Mesendoderm (in vitro differentiated cells): ENCODE measurements at regions not wholly inside any gene's neighbourhood (a gene's known extent, or its start where the extent isn't known, plus 50 kb on each side); places are given as distances from the start of the nearest gene placed in this dataset.

Source experiments
- DNase-seq: peaks from one replicate; pipeline ENCODE4 v3.0.0; 2013
- H2AK5ac ChIP-seq: 2 replicates; pipeline ENCODE4 v1.6.1; 2013; ENCODE audit warnings: low read length, inconsistent platforms
- H2BK120ac ChIP-seq: 2 replicates; pipeline ENCODE4 v1.6.1; 2013; ENCODE audit warnings: low read depth, mild to moderate bottlenecking, low read length, moderate library complexity, mixed read lengths
- H2BK15ac ChIP-seq: replicated peaks from 2 replicates; pipeline ENCODE4 v1.6.1; 2013; ENCODE audit warnings: low read depth, mild to moderate bottlenecking, moderate library complexity
- H2BK5ac ChIP-seq: 2 replicates; pipeline ENCODE4 v1.6.1; 2013; ENCODE audit warnings: low read length, inconsistent platforms
- H3K18ac ChIP-seq: 2 replicates; pipeline ENCODE4 v1.6.1; 2013; ENCODE audit warnings: mild to moderate bottlenecking, low read length, mixed read lengths
- H3K23ac ChIP-seq: one replicate; pipeline ENCODE4 v1.6.1; 2013; ENCODE audit warnings: low read length
- H3K27ac ChIP-seq: 2 replicates; pipeline ENCODE4 v1.5.1; 2013; ENCODE audit warnings: low read depth, mild to moderate bottlenecking, inconsistent platforms, low read length, moderate library complexity
- H3K27me3 ChIP-seq: 2 replicates; pipeline ENCODE4 v1.6.1; 2013; ENCODE audit warnings: low read length, control low read depth, mild to moderate bottlenecking, inconsistent platforms; ENCODE audit not compliant: insufficient read depth, poor library complexity
- H3K36me3 ChIP-seq: 2 replicates; pipeline ENCODE4 v1.6.1; 2013; ENCODE audit warnings: low read length, inconsistent platforms; ENCODE audit not compliant: control insufficient read depth, insufficient read depth
- H3K4ac ChIP-seq: one replicate; pipeline ENCODE4 v1.6.1; 2013; ENCODE audit warnings: low read depth, mild to moderate bottlenecking, low read length, moderate library complexity
- H3K4me1 ChIP-seq: 2 replicates; pipeline ENCODE4 v1.6.1; 2013; ENCODE audit warnings: low read depth, low read length, inconsistent platforms; ENCODE audit not compliant: control insufficient read depth
- H3K4me2 ChIP-seq: 2 replicates; pipeline ENCODE4 v1.6.1; 2013; ENCODE audit warnings: low read length
- H3K4me3 ChIP-seq: 2 replicates; pipeline ENCODE4 v1.5.1; 2013; ENCODE audit warnings: mild to moderate bottlenecking, low read length
- H3K56ac ChIP-seq: one replicate; pipeline ENCODE4 v1.6.1; 2013; ENCODE audit warnings: low read length
- H3K79me1 ChIP-seq: 2 replicates; pipeline ENCODE4 v1.6.1; 2013; ENCODE audit warnings: low read length, inconsistent platforms
- H3K79me2 ChIP-seq: 2 replicates; pipeline ENCODE4 v1.6.1; 2013; ENCODE audit warnings: mild to moderate bottlenecking, low read length; ENCODE audit not compliant: control insufficient read depth, insufficient read depth
- H3K9ac ChIP-seq: 2 replicates; pipeline ENCODE4 v1.6.1; 2013; ENCODE audit warnings: low read length, inconsistent platforms
- H4K5ac ChIP-seq: one replicate; pipeline ENCODE4 v1.6.1; 2013; ENCODE audit warnings: low read length
- H4K8ac ChIP-seq: one replicate; pipeline ENCODE4 v1.6.1; 2013; ENCODE audit warnings: low read depth, mild to moderate bottlenecking, control low read depth, low read length, moderate library complexity
- WGBS: extraction: QIAGEN DNeasy Blood & Tissue Kit; methylation state at CpG from one replicate; pipeline ENCODE4 v1.1.7; 2013; ENCODE audit warnings: low lambda C conversion rate, missing lambda C conversion rate; ENCODE audit not compliant: insufficient coverage; ENCODE audit errors: extremely low coverage; 5-methylcytosine and 5-hydroxymethylcytosine counted together

- Histone ChIP-seq H3K27me3 (no peaks in the 10 kb centered on the region), H2BK5ac (no peak overlapping the region), H3K18ac (no peak overlapping the region), H3K4me1 (no peaks in the 10 kb centered on the region), H3K27ac (no peak overlapping the region), H4K8ac (no peak overlapping the region), H3K4ac (no peak overlapping the region), H2AK5ac (no peak overlapping the region), H3K23ac (no peak overlapping the region), H3K9ac (no peak overlapping the region), H4K5ac (no peak overlapping the region), H3K56ac (no peak overlapping the region), H3K36me3 (no peaks in the 10 kb centered on the region), H3K4me2 (no peak overlapping the region), H3K79me2 (no peaks in the 10 kb centered on the region), H2BK120ac (no peak overlapping the region), H3K79me1 (no peaks in the 10 kb centered on the region), H3K4me3 (no peak overlapping the region), H2BK15ac (no peak overlapping the region)
- no peak for DNase-seq
- WGBS: no CpG with 5 or more reads among the region's 7 CpGs
These were observed 143.4 kb upstream of the VCX3A start for GRCh38 chrX:6678313-6678712.

- Histone ChIP-seq H3K79me1 (no peaks in the 10 kb centered on the region), H3K4me2 (no peak overlapping the region), H2AK5ac (no peak overlapping the region), H3K4me1 (no peaks in the 10 kb centered on the region), H2BK15ac (no peak overlapping the region), H3K27me3 (no peaks in the 10 kb centered on the region), H3K18ac (no peak overlapping the region), H3K79me2 (no peaks in the 10 kb centered on the region), H3K4ac (no peak overlapping the region), H3K23ac (no peak overlapping the region), H2BK120ac (no peak overlapping the region), H3K4me3 (no peak overlapping the region), H2BK5ac (no peak overlapping the region), H3K56ac (no peak overlapping the region), H3K27ac (no peak overlapping the region), H4K8ac (no peak overlapping the region), H3K9ac (no peak overlapping the region), H4K5ac (no peak overlapping the region), H3K36me3 (no peaks in the 10 kb centered on the region)
- WGBS: no CpG with 5 or more reads among the region's 4 CpGs
- DNase-seq: no peak
These were observed 139.8 kb upstream of the VCX3A start for GRCh38 chrX:6674734-6675133.

- H4K5ac ChIP-seq: no peak overlapping the region
- no peak overlapping the region for H2BK120ac ChIP-seq
- H3K79me1 ChIP-seq: no peaks in the 10 kb centered on the region
- no peak overlapping the region for H3K4me3 ChIP-seq
- H3K4me2 ChIP-seq: no peak overlapping the region
- no peaks in the 10 kb centered on the region for H3K79me2 ChIP-seq
- no peak overlapping the region for H2BK15ac ChIP-seq
- no peak overlapping the region for H2AK5ac ChIP-seq
- no peak overlapping the region for H3K18ac ChIP-seq
- H3K36me3 ChIP-seq: no peaks in the 10 kb centered on the region
- no peak overlapping the region for H2BK5ac ChIP-seq
- H3K27me3 ChIP-seq: no peaks in the 10 kb centered on the region
- no peak for DNase-seq
- WGBS: no CpG with 5 or more reads among the region's 5 CpGs
- no peak overlapping the region for H3K27ac ChIP-seq
- no peak overlapping the region for H4K8ac ChIP-seq
- no peak overlapping the region for H3K4ac ChIP-seq
- no peaks in the 10 kb centered on the region for H3K4me1 ChIP-seq
- H3K9ac ChIP-seq: no peak overlapping the region
- H3K56ac ChIP-seq: no peak overlapping the region
- no peak overlapping the region for H3K23ac ChIP-seq
These were observed 132.3 kb upstream of the VCX3A start for GRCh38 chrX:6667048-6667768.

GRCh38 chrX:6666624-6667023 is 131.7 kb upstream of the VCX3A start:
- DNase-seq: no peak
- H3K4me3 ChIP-seq: no peak overlapping the region
- no peak overlapping the region for H4K8ac ChIP-seq
- H3K79me1 ChIP-seq: no peaks in the 10 kb centered on the region
- H3K56ac ChIP-seq: no peak overlapping the region
- H3K79me2 ChIP-seq: no peaks in the 10 kb centered on the region
- no peak overlapping the region for H4K5ac ChIP-seq
- no peaks in the 10 kb centered on the region for H3K4me1 ChIP-seq
- no peak overlapping the region for H3K4me2 ChIP-seq
- H2BK5ac ChIP-seq: no peak overlapping the region
- H3K36me3 ChIP-seq: no peaks in the 10 kb centered on the region
- no peak overlapping the region for H2BK15ac ChIP-seq
- H2BK120ac ChIP-seq: no peak overlapping the region
- H3K4ac ChIP-seq: no peak overlapping the region
- H3K23ac ChIP-seq: no peak overlapping the region
- H3K27me3 ChIP-seq: no peaks in the 10 kb centered on the region
- no peak overlapping the region for H2AK5ac ChIP-seq
- no peak overlapping the region for H3K9ac ChIP-seq
- H3K18ac ChIP-seq: no peak overlapping the region
- no CpG with 5 or more reads among the region's 2 CpGs for WGBS
- H3K27ac ChIP-seq: no peak overlapping the region

- Histone ChIP-seq H2BK15ac (no peak overlapping the region), H4K8ac (no peak overlapping the region), H3K79me1 (no peaks in the 10 kb centered on the region), H2BK120ac (no peak overlapping the region), H3K4me1 (no peaks in the 10 kb centered on the region), H4K5ac (no peak overlapping the region), H3K4me2 (no peak overlapping the region), H3K18ac (no peak overlapping the region), H2BK5ac (no peak overlapping the region), H3K36me3 (no peaks in the 10 kb centered on the region), H3K27me3 (no peaks in the 10 kb centered on the region), H3K23ac (no peak overlapping the region), H3K4ac (no peak overlapping the region), H3K27ac (no peak overlapping the region), H3K56ac (no peak overlapping the region), H3K4me3 (no peak overlapping the region), H3K79me2 (no peaks in the 10 kb centered on the region), H2AK5ac (no peak overlapping the region), H3K9ac (no peak overlapping the region)
- DNase-seq: no peak
- WGBS: no CpG with 5 or more reads among the region's 4 CpGs
These were observed 126.8 kb upstream of the VCX3A start for GRCh38 chrX:6661736-6662135.
